T-helper 9 cell (primary cell): ENCODE measurements at regions not wholly inside any gene's neighbourhood (a gene's known extent, or its start where the extent isn't known, plus 50 kb on each side); places are given as distances from the start of the nearest gene placed in this dataset.

Experiments
- DNase-seq: peaks from one replicate; pipeline ENCODE4 v3.0.0-alpha.2; 2020

GRCh38 chr14:85813040-85813439 lies 283.1 kb downstream of the FLRT2 start:
- DNase-seq: no peak

DNA sequence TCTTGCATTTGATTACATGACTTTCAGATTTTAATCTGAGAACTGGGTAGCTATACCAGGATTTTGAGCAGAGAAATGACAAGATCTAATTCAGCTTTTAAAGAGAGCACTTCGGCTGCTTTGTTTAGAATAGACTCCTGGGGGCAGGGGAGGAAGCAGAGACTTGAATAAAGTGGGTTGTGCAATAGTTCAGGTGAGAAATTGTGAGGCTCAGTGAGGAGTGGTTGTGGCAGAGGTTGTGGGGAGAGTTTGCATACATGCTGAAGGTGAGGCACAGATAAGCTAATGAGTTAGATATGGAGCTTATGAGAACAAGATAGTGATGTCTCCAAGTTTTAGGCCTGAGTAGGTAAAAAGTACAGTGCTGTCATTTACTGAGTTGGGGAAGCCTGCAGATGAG lies 281.4 kb downstream of the FLRT2 start:
- DNase-seq: no peak

DNA sequence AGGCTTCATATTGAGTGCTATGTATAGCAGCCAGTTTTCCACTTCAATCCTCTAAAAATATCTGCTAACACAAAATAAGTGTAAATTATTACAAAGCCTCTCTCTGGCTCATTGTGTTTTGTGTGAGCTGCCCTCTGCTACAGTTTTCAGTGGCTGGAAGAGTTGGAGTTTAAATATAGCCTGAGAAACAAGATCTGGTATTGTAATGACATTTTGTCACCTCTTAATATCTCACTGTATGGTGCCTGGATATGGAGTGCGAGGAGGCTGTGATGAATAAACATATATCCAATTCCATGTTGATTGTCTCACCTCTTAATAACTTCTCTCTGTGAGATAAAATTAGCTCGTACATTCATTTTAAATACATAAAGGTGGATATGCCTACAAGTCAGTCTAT lies 269.7 kb downstream of the FLRT2 start:
- no peak for DNase-seq

DNA sequence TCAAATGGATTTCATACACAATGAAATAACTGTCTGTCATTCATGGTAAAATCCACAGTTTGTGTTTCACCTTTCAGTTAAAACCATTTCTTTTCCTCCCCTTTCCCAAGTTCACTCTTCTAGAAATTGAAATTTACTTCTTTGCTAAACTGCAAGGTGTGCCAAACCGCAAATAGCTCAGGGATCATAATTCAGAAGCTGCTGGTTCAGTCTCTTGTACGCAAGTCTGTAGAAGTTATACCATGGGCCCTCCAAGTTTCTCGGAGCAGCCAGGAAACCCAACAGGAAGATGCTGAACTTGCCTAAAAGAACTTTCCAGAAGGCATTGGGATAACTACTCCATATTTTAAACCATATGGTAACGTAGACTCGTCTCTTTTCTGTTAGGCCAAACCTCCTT lies 268.9 kb downstream of the FLRT2 start:
- DNase-seq: no peak

- no peak for DNase-seq
Observed at GRCh38 chr14:85793533-85793932, 263.6 kb downstream of the FLRT2 start.

- no peak for DNase-seq
Observed at GRCh38 chr14:85789506-85789905, 259.6 kb downstream of the FLRT2 start.

DNA sequence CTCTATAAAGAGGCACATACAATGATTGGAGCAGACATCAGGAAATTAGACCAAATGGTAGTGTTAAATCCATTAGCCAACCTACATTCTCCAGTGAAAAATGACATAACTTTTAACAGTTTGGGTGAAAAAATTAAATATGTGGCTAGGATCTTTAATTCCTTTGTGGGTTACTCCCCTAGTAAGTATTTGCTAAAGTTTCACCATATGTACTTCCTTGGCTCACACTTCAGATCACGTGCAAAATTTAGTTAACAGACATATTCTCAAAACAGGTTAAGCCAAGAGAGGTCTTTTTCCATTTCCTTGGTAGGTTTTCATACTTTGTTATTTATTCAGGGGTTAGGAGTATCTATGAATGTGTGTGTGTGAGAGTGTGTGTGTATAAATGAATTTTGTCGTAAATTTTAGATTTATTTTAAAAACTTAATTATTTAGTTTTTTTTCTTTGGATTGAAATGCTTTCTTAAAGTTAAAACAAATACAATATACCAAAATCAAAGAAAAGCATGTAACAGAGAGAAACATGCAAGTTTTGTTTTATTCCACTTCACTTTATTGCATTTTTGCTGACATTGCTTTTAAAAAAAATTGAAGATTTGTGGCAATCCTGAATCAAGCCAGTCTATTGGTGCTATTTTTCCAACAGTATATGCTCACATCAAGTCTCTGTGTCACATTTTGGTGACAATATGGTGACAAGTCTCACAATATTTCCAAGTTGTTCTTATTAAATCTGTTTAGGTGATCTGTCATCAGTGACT lies 258.7 kb downstream of the FLRT2 start:
- no peak for DNase-seq

DNA sequence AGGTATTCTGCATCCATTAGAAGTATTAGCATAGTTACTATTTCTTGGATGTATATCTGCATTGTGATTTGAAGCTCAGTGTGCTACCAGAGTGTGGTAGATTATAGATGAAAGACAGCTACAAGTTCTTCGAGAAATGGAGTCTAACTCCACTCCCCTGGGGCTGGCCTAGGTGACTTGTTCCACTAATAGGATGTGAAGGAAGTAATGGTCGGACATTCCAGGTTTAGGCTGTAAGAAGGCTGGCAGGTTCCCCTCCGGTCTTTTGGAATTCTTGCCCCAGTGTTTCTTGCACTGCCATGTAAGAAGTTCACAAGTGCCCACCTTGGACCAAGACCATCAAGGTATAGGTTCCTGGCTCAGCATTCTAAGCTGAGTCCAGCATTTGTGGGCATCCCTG lies 236.4 kb downstream of the FLRT2 start:
- no peak for DNase-seq

DNA sequence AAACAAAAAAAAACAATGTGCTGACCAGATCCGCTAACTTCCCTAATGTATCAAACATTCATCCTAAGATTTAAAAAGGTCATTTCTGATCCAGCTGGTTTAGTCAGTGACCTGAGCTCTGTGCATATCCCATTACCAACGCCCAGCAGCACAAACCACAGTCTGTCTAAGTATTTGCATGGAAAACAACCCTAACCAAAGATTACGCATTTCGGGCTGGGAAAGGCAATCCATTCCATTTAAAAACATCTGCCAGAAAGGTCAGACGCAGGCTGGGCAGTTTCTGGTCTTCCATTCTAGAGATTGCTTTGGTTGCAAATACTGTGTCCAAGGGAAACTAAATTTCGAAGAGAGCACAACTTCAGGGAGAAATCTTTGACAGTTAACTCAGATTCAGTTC lies 234.9 kb downstream of the FLRT2 start:
- no peak for DNase-seq

DNA sequence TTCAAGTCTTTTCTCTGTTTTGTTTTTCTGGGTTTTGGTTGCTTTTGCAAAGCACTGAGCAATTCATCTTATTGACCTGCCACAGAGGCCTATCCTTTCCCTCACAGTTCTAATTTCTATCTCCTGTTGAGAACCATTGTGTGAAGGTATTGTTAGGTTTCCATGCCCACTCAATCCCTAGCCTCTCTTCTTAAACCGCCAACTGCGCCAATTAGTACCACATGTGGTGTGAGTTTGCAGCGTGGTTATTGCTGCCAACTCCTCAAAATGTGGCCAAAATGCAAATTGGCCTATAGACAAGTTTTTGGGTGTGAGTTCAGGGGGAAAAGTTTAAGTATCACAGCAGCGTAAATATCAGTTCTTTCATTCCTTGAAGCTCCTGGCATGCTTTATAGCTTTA lies 232.6 kb downstream of the FLRT2 start:
- DNase-seq: no peak

DNA sequence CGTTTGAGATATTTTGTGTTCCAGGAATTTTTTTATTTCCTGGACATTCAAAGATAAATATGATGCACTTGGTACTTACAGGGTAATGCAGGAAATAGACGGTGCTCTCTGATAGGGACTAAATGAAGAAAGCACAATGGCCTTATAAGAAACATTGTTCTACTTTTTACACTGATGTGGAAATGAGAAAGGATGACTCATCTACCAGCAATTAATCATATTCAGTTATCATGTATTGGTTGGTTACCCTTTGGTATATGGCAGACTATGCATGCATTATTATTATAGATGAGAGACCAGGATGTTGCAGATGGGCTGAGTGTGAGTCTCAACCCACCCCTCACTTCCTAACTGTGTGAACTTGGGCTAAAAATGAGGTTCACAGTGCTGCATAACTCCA lies 222.2 kb downstream of the FLRT2 start:
- no peak for DNase-seq

DNA sequence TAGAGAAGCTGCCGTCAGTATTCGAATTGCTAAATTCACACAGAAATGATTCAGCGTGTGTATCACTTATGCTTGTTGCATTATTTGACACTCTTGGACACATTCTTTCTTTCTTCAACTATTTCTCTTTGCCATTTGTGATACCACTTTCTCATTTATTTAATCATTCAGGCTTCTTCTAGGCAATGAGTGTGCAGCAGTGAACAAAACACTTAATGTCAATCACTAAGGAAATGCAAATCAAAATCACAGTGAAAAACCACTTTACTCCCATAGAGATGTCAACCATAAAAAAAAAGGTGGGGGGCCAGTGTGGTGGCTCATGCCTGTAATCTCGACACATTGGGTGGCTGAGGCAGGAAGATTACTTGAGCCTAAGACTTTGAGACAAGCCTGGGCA lies 214.6 kb downstream of the FLRT2 start:
- DNase-seq: no peak

- no peak for DNase-seq
Observed at GRCh38 chr14:85732031-85732430, 202.1 kb downstream of the FLRT2 start.

DNA sequence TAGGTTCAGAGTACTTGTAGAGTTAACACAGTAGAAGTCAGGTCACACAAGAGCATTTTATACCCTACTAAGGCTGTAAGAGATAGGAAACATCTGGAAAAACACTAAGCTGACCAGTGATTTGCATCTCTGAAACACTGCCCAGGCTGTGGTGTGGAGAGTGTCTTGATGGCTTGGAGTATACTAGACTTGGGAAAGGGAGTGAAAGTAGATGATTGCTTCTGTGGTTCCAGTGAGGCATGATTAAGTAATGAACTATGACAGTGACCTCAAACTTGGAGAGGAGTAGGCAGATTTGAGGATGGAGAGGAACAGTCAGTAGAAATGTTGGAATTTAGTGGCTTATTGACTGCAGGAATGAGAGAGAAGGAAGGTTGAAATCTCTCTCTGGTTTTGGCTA lies 201.2 kb downstream of the FLRT2 start:
- no peak for DNase-seq

DNA sequence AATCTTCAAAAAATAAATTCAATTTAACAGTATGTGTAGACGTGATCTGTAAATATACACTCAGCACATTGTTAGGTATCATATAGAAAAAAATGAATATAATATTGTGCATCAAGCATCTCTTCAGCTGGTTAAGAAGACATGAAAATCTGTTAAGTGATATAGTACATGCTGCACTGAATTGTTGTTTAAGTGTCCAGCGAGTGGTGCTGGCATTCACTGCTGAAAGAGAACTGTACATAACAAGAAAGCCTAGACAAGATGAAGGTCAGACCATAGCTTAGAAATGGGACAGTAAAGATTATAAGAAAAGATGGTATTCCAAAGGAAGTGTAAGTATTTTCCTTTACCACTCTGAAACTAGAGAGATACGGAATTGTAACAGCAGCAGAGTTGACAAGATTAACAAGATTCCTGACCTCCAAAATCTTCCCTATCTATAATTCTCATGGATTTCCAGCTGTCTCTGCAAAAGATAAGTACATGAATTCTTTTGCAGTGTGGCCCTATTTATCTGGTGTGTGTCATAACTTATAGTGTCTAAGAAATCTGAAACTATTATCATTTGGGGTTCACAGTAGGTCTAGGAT lies 198.6 kb downstream of the FLRT2 start:
- DNase-seq: no peak

DNA sequence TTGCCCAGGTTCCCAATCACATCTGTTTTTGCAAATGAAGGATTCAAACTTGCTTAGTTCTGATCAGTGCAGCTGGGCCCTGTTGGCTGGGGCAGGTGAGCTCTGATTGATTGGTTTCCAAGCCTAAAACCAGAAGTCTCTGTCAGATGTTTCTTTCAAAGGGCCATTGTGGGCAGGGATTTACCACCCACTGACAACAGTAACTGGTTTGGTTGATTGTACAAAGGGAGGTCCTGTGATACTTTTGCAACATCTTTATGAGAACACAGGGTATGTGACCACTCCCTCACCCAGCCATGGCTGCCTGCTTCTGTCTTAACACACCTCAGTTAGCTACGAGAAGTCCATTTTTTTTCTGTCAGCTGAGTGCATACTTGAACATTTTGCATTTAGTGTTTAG lies 184.1 kb downstream of the FLRT2 start:
- DNase-seq: no peak

DNA sequence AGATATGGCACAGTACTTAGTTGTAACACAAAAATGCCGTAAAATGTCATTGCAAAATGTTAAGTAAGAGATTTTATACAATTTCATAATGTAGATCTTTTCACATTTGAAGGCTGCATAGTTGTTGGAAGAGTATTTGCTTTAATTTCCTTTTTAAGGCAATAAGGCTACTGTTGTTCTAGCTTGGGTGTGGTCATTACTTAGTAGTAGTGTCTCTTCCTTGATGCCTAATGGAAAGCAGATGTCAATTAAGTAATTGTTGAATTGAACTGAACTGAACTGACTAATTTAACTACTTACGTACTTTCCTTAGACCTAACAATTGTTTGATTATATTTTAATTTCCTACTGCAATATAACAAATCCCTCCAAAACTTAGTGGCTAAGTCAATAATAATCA lies 181.7 kb downstream of the FLRT2 start:
- no peak for DNase-seq
